GM23338 (cell line): ENCODE measurements at regions not wholly inside any gene's neighbourhood (a gene's known extent, or its start where the extent isn't known, plus 50 kb on each side); places are given as distances from the start of the nearest gene placed in this dataset.

ENCODE experiments used
- CREB1 ChIP-seq: fragments of 250-450 bp; sonication (Bioruptor Pico); IDR thresholded peaks from 2 replicates; pipeline ENCODE4 v1.5.0; 2020; ENCODE audit warnings: low read depth, mild to moderate bottlenecking, moderate library complexity
- CTCF ChIP-seq, 2 experiments: fragments of 200-600 bp in 1 of 2; sonication (generic) in 1 of 2; conservative IDR thresholded peaks; 2 replicates each; pipeline versions ENCODE4 v1.5.1 to v1.6.1; 2016 to 2017; ENCODE audit warnings: antibody characterized with exemption in 2 of 2, low read depth in 2 of 2, mild to moderate bottlenecking in 2 of 2, moderate library complexity in 1 of 2
- EZH2 ChIP-seq: fragments of 200-600 bp; sonication (generic); IDR thresholded peaks from one replicate; pipeline ENCODE4 v1.8.0; 2017; ENCODE audit warnings: antibody characterized with exemption, mild to moderate bottlenecking, low read depth; ENCODE audit not compliant: unreplicated experiment
- POLR2AphosphoS5 ChIP-seq: IDR thresholded peaks from 2 replicates; pipeline ENCODE4 v1.6.1; 2016; ENCODE audit warnings: antibody characterized with exemption, low read depth
- STAT1 ChIP-seq: IDR thresholded peaks from one replicate; pipeline ENCODE4 v1.6.1; 2016; ENCODE audit warnings: antibody characterized with exemption; ENCODE audit not compliant: unreplicated experiment

- TF ChIP-seq POLR2AphosphoS5 (no peak), CTCF (conservative IDR thresholded peaks at IDR 0.05; ENCODE audit: low read depth in 2 of 2) (no peak), EZH2 (no peak), STAT1 (no peak), CREB1 (no peak)
Measured at GRCh38 chr2:144152817-144153271, 367.1 kb downstream of the ZEB2 start.
